ENCODE measurements at regions not wholly inside any gene's neighbourhood (a gene's known extent, or its start where the extent isn't known, plus 50 kb on each side); places are given as distances from the start of the nearest gene placed in this dataset.

GRCh38 chr2:37529830-37530415, 141.5 kb downstream of the CDC42EP3 start:
- Histone ChIP-seq H4K20me1 (ENCODE audit: insufficient read depth, low read length) (no peaks in the 10 kb centered on the region), H3K9ac (ENCODE audit: low read length) (no peak overlapping the region), H3K4me1 (ENCODE audit: low read length) (peaks cover 27% of the 10 kb centered on the region), H3K9me3 (ENCODE audit: insufficient read depth, low read length) (no peaks in the 10 kb centered on the region), H3K4me2 (ENCODE audit: low read length) (no peak overlapping the region), H3K27me3 (ENCODE audit: low read depth, low read length) (no peaks in the 10 kb centered on the region), H2AFZ (ENCODE audit: low read depth, low read length) (no peak overlapping the region), H3K79me2 (ENCODE audit: low read length) (no peaks in the 10 kb centered on the region), H3K36me3 (replicated peaks; ENCODE audit: low read depth, low read length) (no peaks in the 10 kb centered on the region), H3K4me3 (ENCODE audit: low read length) (no peak overlapping the region), H3K27ac (ENCODE audit: low read length) (no peak overlapping the region)
- TF ChIP-seq EZH2phosphoT487 (IDR thresholded peaks at IDR 0.05; ENCODE audit: low read depth) (no peak), CTCF (IDR thresholded peaks at IDR 0.05; ENCODE audit: low read depth, low read length) (no peak)

- no peaks in the 10 kb centered on the region for H3K36me3 ChIP-seq (replicated peaks; ENCODE audit: low read depth, low read length)
- no peak overlapping the region for H3K27ac ChIP-seq (ENCODE audit: low read length)
- H3K27me3 ChIP-seq (ENCODE audit: low read depth, low read length), result no peaks in the 10 kb centered on the region
- no peak overlapping the region for H3K4me2 ChIP-seq (ENCODE audit: low read length)
- H3K4me1 ChIP-seq (ENCODE audit: low read length), result peaks cover 31% of the 10 kb centered on the region
- H3K4me3 ChIP-seq (ENCODE audit: low read length), result no peak overlapping the region
- no peaks in the 10 kb centered on the region for H4K20me1 ChIP-seq (ENCODE audit: insufficient read depth, low read length)
- no peaks in the 10 kb centered on the region for H3K9me3 ChIP-seq (ENCODE audit: insufficient read depth, low read length)
- no peak overlapping the region for H2AFZ ChIP-seq (ENCODE audit: low read depth, low read length)
- H3K9ac ChIP-seq (ENCODE audit: low read length), result no peak overlapping the region
- no peak for TF ChIP-seq EZH2phosphoT487 (IDR thresholded peaks at IDR 0.05; ENCODE audit: low read depth)
- no peak for TF ChIP-seq CTCF (IDR thresholded peaks at IDR 0.05; ENCODE audit: low read depth, low read length)
- H3K79me2 ChIP-seq (ENCODE audit: low read length), result no peaks in the 10 kb centered on the region
Measured at GRCh38 chr2:37532503-37532902, 138.9 kb downstream of the CDC42EP3 start.

- Histone ChIP-seq H3K4me3 (ENCODE audit: low read length) (no peak overlapping the region), H3K4me1 (ENCODE audit: low read length) (peaks cover 22% of the 10 kb centered on the region), H3K27ac (ENCODE audit: low read length) (no peak overlapping the region), H3K79me2 (ENCODE audit: low read length) (no peaks in the 10 kb centered on the region), H3K4me2 (ENCODE audit: low read length) (no peak overlapping the region), H3K9ac (ENCODE audit: low read length) (no peak overlapping the region), H2AFZ (ENCODE audit: low read depth, low read length) (no peak overlapping the region), H3K36me3 (replicated peaks; ENCODE audit: low read depth, low read length) (no peaks in the 10 kb centered on the region), H3K9me3 (ENCODE audit: insufficient read depth, low read length) (no peaks in the 10 kb centered on the region), H3K27me3 (ENCODE audit: low read depth, low read length) (0 out of 2 replicates have a peak, but pooled peaks cover under 1% of the 10 kb centered on the region), H4K20me1 (ENCODE audit: insufficient read depth, low read length) (no peaks in the 10 kb centered on the region)
- TF ChIP-seq EZH2phosphoT487 (IDR thresholded peaks at IDR 0.05; ENCODE audit: low read depth) (no peak), CTCF (IDR thresholded peaks at IDR 0.05; ENCODE audit: low read depth, low read length) (no peak)
Measured at GRCh38 chr2:37537316-37537715, 134.1 kb downstream of the CDC42EP3 start.

GRCh38 chr2:37541516-37541915, 129.9 kb downstream of the CDC42EP3 start:
- Histone ChIP-seq H3K4me2 (ENCODE audit: low read length) (no peak overlapping the region), H3K9ac (ENCODE audit: low read length) (no peak overlapping the region), H3K4me1 (ENCODE audit: low read length) (peaks cover 27% of the 10 kb centered on the region), H3K79me2 (ENCODE audit: low read length) (no peaks in the 10 kb centered on the region), H4K20me1 (ENCODE audit: insufficient read depth, low read length) (no peaks in the 10 kb centered on the region), H3K9me3 (ENCODE audit: insufficient read depth, low read length) (0 out of 2 replicates have a peak, but pooled peaks cover 4% of the 10 kb centered on the region), H3K27me3 (ENCODE audit: low read depth, low read length) (0 out of 2 replicates have a peak, but pooled peaks cover 6% of the 10 kb centered on the region), H3K36me3 (replicated peaks; ENCODE audit: low read depth, low read length) (no peaks in the 10 kb centered on the region), H2AFZ (ENCODE audit: low read depth, low read length) (no peak overlapping the region), H3K27ac (ENCODE audit: low read length) (no peak overlapping the region), H3K4me3 (ENCODE audit: low read length) (no peak overlapping the region)
- TF ChIP-seq EZH2phosphoT487 (IDR thresholded peaks at IDR 0.05; ENCODE audit: low read depth), result no peak
- no peak for TF ChIP-seq CTCF (IDR thresholded peaks at IDR 0.05; ENCODE audit: low read depth, low read length)

Data from OCI-LY3 (cell line).